HCT116 (cell line): ENCODE measurements at regions not wholly inside any gene's neighbourhood (a gene's known extent, or its start where the extent isn't known, plus 50 kb on each side); places are given as distances from the start of the nearest gene placed in this dataset.

Experiments used
- ATAC-seq: fragments of 200-7000 bp; cut with Tn5 transposase; 2 replicates; pipeline ENCODE4 v1.9.1; 2020; ENCODE audit warnings: mild to moderate bottlenecking, moderate library complexity
- BruUV-seq: library from RNA; stranded (reverse); fragments of 400-500 nt; replicated peaks from 2 replicates; lab custom pipeline; 2021; lab: Mats Ljungman, UMichigan
- CTCF ChIA-PET: fragments of 300-600 bp; sonication (Branson Sonifier 250); formaldehyde crosslinking; loops from one replicate; lab custom pipeline; 2021; ENCODE audit warnings: antibody characterized with exemption; lab: Charles Lee
- POLR2A ChIA-PET: fragments of 300-600, 350-600 bp; sonication (Branson Sonifier 250); formaldehyde crosslinking; loops from one replicate; lab custom pipeline; 2021; ENCODE audit warnings: antibody characterized with exemption; lab: Charles Lee
- RAD21 ChIA-PET, 2 experiments: fragments of 300-600 bp; sonication (Branson Sonifier 250); formaldehyde crosslinking; loops; one replicate each; lab custom pipeline; 2023; ENCODE audit warnings: low total read pairs in 2 of 2; ENCODE audit not compliant: uncharacterized antibody in 2 of 2, unreplicated experiment in 2 of 2, low non-redundant PET in 1 of 2; lab: Charles Lee
- DNase-seq: peaks from one replicate; pipeline ENCODE4 v3.0.0-alpha.2; 2010; ENCODE audit warnings: low read depth, low spot score
- H2AFZ ChIP-seq: fragments of 200-600 bp; shearing (Covaris generic), sonication (generic); 2 replicates; pipeline ENCODE4 v1.6.1; 2017; ENCODE audit warnings: low read depth, mixed run types, mixed read lengths, antibody characterized with exemption, low read length; ENCODE audit not compliant: poor library complexity, severe bottlenecking
- H3K27ac ChIP-seq: 2 replicates; pipeline ENCODE4 v1.5.1; 2012; ENCODE audit warnings: low read depth, low read length
- H3K27me3 ChIP-seq: fragments of 200-600 bp; sonication (generic); 2 replicates; pipeline ENCODE4 v1.6.1; 2016; ENCODE audit warnings: mixed run types, low read length, mixed read lengths; ENCODE audit not compliant: insufficient read depth
- H3K36me3 ChIP-seq, 2 experiments: fragments of 200-500 bp in 1 of 2; fragments of 200-600 bp in 1 of 2; sonication (Bioruptor generic) in 1 of 2; sonication (generic) in 1 of 2; 2 replicates each; pipeline versions ENCODE4 v1.5.1 to v1.6.1; 2014 to 2016; ENCODE audit warnings: low read length in 2 of 2, inconsistent platforms in 1 of 2, mixed read lengths in 1 of 2, mixed run types in 1 of 2; ENCODE audit not compliant: insufficient read depth in 2 of 2, control insufficient read depth in 1 of 2
- H3K4me1 ChIP-seq, 2 experiments: fragments of 200-600 bp in 1 of 2; sonication (generic) in 1 of 2; 2 replicates each; pipeline versions ENCODE4 v1.5.1 to v1.6.1; 2012 to 2017; ENCODE audit warnings: low read length in 2 of 2, inconsistent platforms in 1 of 2, mild to moderate bottlenecking in 1 of 2, mixed read lengths in 1 of 2, mixed run types in 1 of 2, moderate library complexity in 1 of 2; ENCODE audit not compliant: insufficient read depth in 2 of 2, control insufficient read depth in 1 of 2
- H3K4me2 ChIP-seq: fragments of 200-600 bp; sonication (generic); 2 replicates; pipeline ENCODE4 v1.6.1; 2017; ENCODE audit warnings: mixed run types, low read length, mixed read lengths
- H3K4me3 ChIP-seq, 2 experiments: fragments of 200-600 bp in 1 of 2; sonication (generic) in 1 of 2; replicated peaks in 1 of 2; 2 replicates each; pipeline ENCODE4 v1.5.1; 2011 to 2016; ENCODE audit warnings: low read length in 2 of 2, control low read depth in 1 of 2, low read depth in 1 of 2, mild to moderate bottlenecking in 1 of 2, mixed read lengths in 1 of 2, mixed run types in 1 of 2
- H3K79me2 ChIP-seq: fragments of 200-600 bp; sonication (generic); 2 replicates; pipeline ENCODE4 v1.6.1; 2017; ENCODE audit warnings: mild to moderate bottlenecking, mixed run types, low read length, moderate library complexity, mixed read lengths; ENCODE audit not compliant: insufficient read depth
- H3K9ac ChIP-seq: fragments of 200-600 bp; sonication (generic); 2 replicates; pipeline ENCODE4 v1.6.1; 2016; ENCODE audit warnings: low read length, mixed read lengths
- H3K9me2 ChIP-seq: fragments of 200-600 bp; sonication (generic), shearing (Covaris generic); 2 replicates; pipeline ENCODE4 v1.6.1; 2017; ENCODE audit warnings: mixed run types, mild to moderate bottlenecking, moderate library complexity; ENCODE audit not compliant: insufficient read depth
- H3K9me3 ChIP-seq, 2 experiments: fragments of 200-500 bp in 1 of 2; fragments of 200-600 bp in 1 of 2; sonication (Bioruptor generic) in 1 of 2; sonication (generic) in 1 of 2; 2 replicates each; pipeline ENCODE4 v1.6.1; 2014 to 2017; ENCODE audit warnings: low read length in 2 of 2, mixed read lengths in 2 of 2, inconsistent platforms in 1 of 2, low read depth in 1 of 2, mild to moderate bottlenecking in 1 of 2, mixed run types in 1 of 2, moderate library complexity in 1 of 2; ENCODE audit not compliant: control insufficient read depth in 1 of 2, insufficient read depth in 1 of 2
- H4K20me1 ChIP-seq: fragments of 200-600 bp; sonication (generic), shearing (Covaris generic); 2 replicates; pipeline ENCODE4 v1.6.1; 2017; ENCODE audit warnings: mixed run types, mild to moderate bottlenecking, moderate library complexity; ENCODE audit not compliant: insufficient read depth
- CBX3 ChIP-seq: IDR thresholded peaks from 2 replicates; pipeline ENCODE4 v1.6.1; 2012; ENCODE audit warnings: low read depth
- CEBPB ChIP-seq: IDR thresholded peaks from 2 replicates; pipeline ENCODE4 v1.6.1; 2012; ENCODE audit warnings: low read depth
- CTCF ChIP-seq, 3 experiments: fragments of 200-600 bp in 1 of 3; sonication (generic) in 1 of 3; IDR thresholded peaks in 2 of 3; conservative IDR thresholded peaks in 1 of 3; 2 replicates each; pipeline ENCODE4 v1.5.1; 2012 to 2017; ENCODE audit warnings: low read depth in 2 of 3, low read length in 2 of 3, antibody characterized with exemption in 1 of 3, borderline replicate concordance in 1 of 3, control low read depth in 1 of 3, mild to moderate bottlenecking in 1 of 3, mixed read lengths in 1 of 3, mixed run types in 1 of 3, moderate library complexity in 1 of 3; ENCODE audit not compliant: insufficient read depth in 1 of 3
- ELF1 ChIP-seq: IDR thresholded peaks from 2 replicates; pipeline ENCODE4 v1.6.1; 2012; ENCODE audit warnings: low read depth, borderline replicate concordance
- EZH2 ChIP-seq: fragments of 200-600 bp; sonication (generic); IDR thresholded peaks from 2 replicates; pipeline ENCODE4 v1.6.1; 2017; ENCODE audit warnings: antibody characterized with exemption, mixed run types
- FOSL1 ChIP-seq: IDR thresholded peaks from 2 replicates; pipeline ENCODE4 v1.6.1; 2012; ENCODE audit warnings: low read depth
- JUND ChIP-seq: IDR thresholded peaks from 2 replicates; pipeline ENCODE4 v1.6.1; 2012
- POLR2A ChIP-seq: IDR thresholded peaks from 2 replicates; pipeline ENCODE4 v1.7.0; 2011; ENCODE audit warnings: borderline replicate concordance; ENCODE audit not compliant: insufficient read depth, insufficient read length; ENCODE audit errors: extremely low read depth
- POLR2AphosphoS5 ChIP-seq: IDR thresholded peaks from 2 replicates; pipeline ENCODE4 v1.6.1; 2011; ENCODE audit warnings: mild to moderate bottlenecking, low read depth, low read length, moderate library complexity
- SIN3A ChIP-seq: IDR thresholded peaks from 2 replicates; pipeline ENCODE4 v1.6.1; 2012; ENCODE audit warnings: low read depth
- SP1 ChIP-seq: IDR thresholded peaks from 2 replicates; pipeline ENCODE4 v1.6.1; 2012; ENCODE audit warnings: low read depth
- SRF ChIP-seq: IDR thresholded peaks from 2 replicates; pipeline ENCODE4 v1.6.1; 2012; ENCODE audit warnings: low read depth
- TCF7L2 ChIP-seq: IDR thresholded peaks from 2 replicates; pipeline ENCODE4 v1.7.0; 2011; ENCODE audit warnings: borderline replicate concordance, inconsistent platforms; ENCODE audit not compliant: insufficient read depth, insufficient read length; ENCODE audit errors: extremely low read depth
- ZBTB33 ChIP-seq: IDR thresholded peaks from 2 replicates; pipeline ENCODE4 v1.6.1; 2011; ENCODE audit warnings: mild to moderate bottlenecking, low read length, moderate library complexity; ENCODE audit not compliant: insufficient replicate concordance; ENCODE audit errors: extremely low read depth
- ZFX ChIP-seq: fragments of 450-650 bp; IDR thresholded peaks from 2 replicates; pipeline ENCODE4 v1.6.1; 2017
- ZNF274 ChIP-seq: fragments of 200-500 bp; sonication (Bioruptor generic); IDR thresholded peaks from 2 replicates; pipeline ENCODE4 v1.6.1; 2014; ENCODE audit warnings: mild to moderate bottlenecking, low read depth, low read length, inconsistent platforms
- intact Hi-C: fragments of 100-400 bp; cut with micrococcal nuclease; formaldehyde crosslinking; loops from 2 replicates; pipeline ENCODE4 v1.10.0; 2022
- TF ChIP-seq, protein P1 (sequence below): IDR thresholded peaks from 2 replicates; pipeline ENCODE4 v1.6.1; 2012

GRCh38 chr3:89577637-89578530, 470.5 kb downstream of the EPHA3 start:
- DNase-seq = no peak
- Histone ChIP-seq H3K9me2 (no peaks in the 10 kb centered on the region), H3K27me3 (no peaks in the 10 kb centered on the region), H3K9me3 (peaks cover 12 to 16% of the 10 kb centered on the region in 2 experiments; a peak in 3 of 4 replicates), H3K27ac (no peak overlapping the region), H3K4me3 (no peak overlapping the region), H4K20me1 (no peaks in the 10 kb centered on the region), H3K36me3 (no peaks in the 10 kb centered on the region), H3K4me2 (no peak overlapping the region), H3K79me2 (no peaks in the 10 kb centered on the region), H2AFZ (no peak overlapping the region), H3K9ac (no peak overlapping the region), H3K4me1 (no peaks in the 10 kb centered on the region)
- ATAC-seq = no peak
- no peak for TF ChIP-seq TCF7L2
- no peak for TF ChIP-seq POLR2A
- TF ChIP-seq POLR2AphosphoS5 = no peak
- no peak for TF ChIP-seq JUND
- ChIA-PET RAD21 (no interaction called here), CTCF (no interaction called here), POLR2A (no interaction called here)
- BruUV-seq = no TSS peak
- intact Hi-C loops = no loop called here

DNA sequence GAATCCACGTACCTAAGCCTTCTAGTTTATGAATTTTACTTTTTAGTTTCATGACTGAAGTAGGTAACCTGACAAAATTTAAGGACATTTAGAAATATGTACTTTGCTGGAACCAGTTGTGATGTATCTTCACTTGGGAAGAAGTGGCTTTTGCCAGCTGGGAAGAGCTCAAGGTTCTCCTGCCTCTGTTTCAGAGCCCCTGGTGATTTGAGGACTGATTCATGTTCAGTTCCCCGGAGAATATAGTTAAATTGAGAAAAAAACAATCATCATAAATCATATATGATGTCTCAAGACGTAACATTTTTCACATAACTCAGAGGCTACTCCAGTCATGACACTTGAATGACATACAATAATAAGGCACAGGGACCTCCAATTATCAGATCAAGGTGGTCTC, 473.4 kb downstream of the EPHA3 start:
- Histone ChIP-seq H4K20me1 (no peaks in the 10 kb centered on the region), H3K36me3 (no peaks in the 10 kb centered on the region), H3K27me3 (no peaks in the 10 kb centered on the region), H3K4me2 (no peak overlapping the region), H3K9me2 (no peaks in the 10 kb centered on the region), H3K4me1 (no peaks in the 10 kb centered on the region), H3K79me2 (no peaks in the 10 kb centered on the region), H3K27ac (no peak overlapping the region), H2AFZ (no peak overlapping the region), H3K9ac (no peak overlapping the region), H3K9me3 (peaks cover 11 to 21% of the 10 kb centered on the region in 2 experiments; a peak in 2 of 4 replicates), H3K4me3 (no peak overlapping the region)
- ChIA-PET RAD21 (no interaction called here), CTCF (no interaction called here), POLR2A (no interaction called here)
- ATAC-seq = no peak
- no peak for DNase-seq
- intact Hi-C loops = no loop called here
- BruUV-seq = no TSS peak
- TF ChIP-seq CEBPB (no peak), CBX3 (no peak), ZNF274 (no peak), TCF7L2 (no peak), FOSL1 (no peak), SRF (no peak), POLR2A (no peak), SIN3A (no peak), ELF1 (no peak), ZBTB33 (no peak), SP1 (no peak), CTCF (IDR thresholded peaks at IDR 0.05 in 2 of 3, conservative IDR thresholded peaks at IDR 0.05 in 1 of 3; ENCODE audit: borderline replicate concordance in 1 of 3, insufficient read depth in 1 of 3, low read depth in 2 of 3, low read length in 2 of 3) (no peak), EZH2 (no peak), ZFX (no peak)
- TF ChIP-seq, protein P1, sequence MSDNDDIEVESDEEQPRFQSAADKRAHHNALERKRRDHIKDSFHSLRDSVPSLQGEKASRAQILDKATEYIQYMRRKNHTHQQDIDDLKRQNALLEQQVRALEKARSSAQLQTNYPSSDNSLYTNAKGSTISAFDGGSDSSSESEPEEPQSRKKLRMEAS = no peak
